SU-DHL-6 (cell line): ENCODE measurements at regions not wholly inside any gene's neighbourhood (a gene's known extent, or its start where the extent isn't known, plus 50 kb on each side); places are given as distances from the start of the nearest gene placed in this dataset.

Experiments used
- H2AFZ ChIP-seq: fragments of 200-600 bp; sonication (generic); 2 replicates; pipeline ENCODE4 v1.6.1; 2014; ENCODE audit warnings: low read depth, mild to moderate bottlenecking, moderate library complexity, mixed read lengths, antibody characterized with exemption, low read length; ENCODE audit not compliant: severe bottlenecking
- H3F3A ChIP-seq: fragments of 200-600 bp; shearing (Covaris generic); 2 replicates; pipeline ENCODE4 v1.6.0; 2016; ENCODE audit warnings: antibody characterized with exemption, mild to moderate bottlenecking; ENCODE audit not compliant: insufficient read depth
- H3K27ac ChIP-seq: fragments of 200-600 bp; sonication (generic); 2 replicates; pipeline ENCODE4 v1.5.1; 2016; ENCODE audit warnings: low read depth, mild to moderate bottlenecking, low read length, moderate library complexity, mixed read lengths
- H3K27me3 ChIP-seq: fragments of 200-600 bp; sonication (generic), shearing (Covaris generic); 2 replicates; pipeline ENCODE4 v1.6.0; 2014; ENCODE audit warnings: mild to moderate bottlenecking, low read length
- H3K36me3 ChIP-seq: fragments of 200-600 bp; sonication (generic); 2 replicates; pipeline ENCODE4 v1.6.1; 2014; ENCODE audit warnings: mild to moderate bottlenecking, low read length, mixed read lengths
- H3K4me2 ChIP-seq: fragments of 300-600, 200-600 bp; shearing (Covaris generic), sonication (generic); 2 replicates; pipeline ENCODE4 v1.6.0; 2014; ENCODE audit warnings: low read length, low read depth, mild to moderate bottlenecking; ENCODE audit not compliant: poor library complexity, severe bottlenecking
- H3K4me3 ChIP-seq: fragments of 200-600 bp; sonication (generic); 2 replicates; pipeline ENCODE4 v1.5.1; 2014; ENCODE audit warnings: antibody characterized with exemption, low read length, mild to moderate bottlenecking, mixed read lengths; ENCODE audit not compliant: insufficient read depth, poor library complexity, severe bottlenecking
- H3K79me2 ChIP-seq: fragments of 200-600 bp; sonication (generic); 2 replicates; pipeline ENCODE4 v1.6.1; 2014; ENCODE audit warnings: mild to moderate bottlenecking, low read length, moderate library complexity; ENCODE audit not compliant: insufficient read depth
- H3K9ac ChIP-seq: fragments of 200-600 bp; sonication (generic); 2 replicates; pipeline ENCODE4 v1.7.0; 2014; ENCODE audit warnings: mild to moderate bottlenecking, low read length
- H3K9me2 ChIP-seq: fragments of 200-600 bp; sonication (generic); replicated peaks from 2 replicates; pipeline ENCODE4 v1.6.1; 2014; ENCODE audit warnings: low read length; ENCODE audit not compliant: insufficient read depth
- H3K9me3 ChIP-seq: fragments of 200-600 bp; sonication (generic); 2 replicates; pipeline ENCODE4 v1.6.1; 2014; ENCODE audit warnings: low read length, mixed read lengths; ENCODE audit not compliant: insufficient read depth
- H4K20me1 ChIP-seq: fragments of 200-600 bp; sonication (generic); 2 replicates; pipeline ENCODE4 v1.6.1; 2014; ENCODE audit warnings: low read depth, mild to moderate bottlenecking, antibody characterized with exemption, low read length, moderate library complexity, mixed read lengths
- EZH2phosphoT487 ChIP-seq: fragments of 200-600 bp; sonication (generic), shearing (Covaris generic); conservative IDR thresholded peaks from 2 replicates; pipeline ENCODE4 v1.6.1; 2018; ENCODE audit warnings: mild to moderate bottlenecking, antibody characterized with exemption, low read length, moderate library complexity, mixed read lengths
- TF ChIP-seq, protein P1 (sequence below): fragments of 200-600 bp; sonication (generic); IDR thresholded peaks from one replicate; pipeline ENCODE4 v1.5.1; 2017; ENCODE audit warnings: antibody characterized with exemption, mild to moderate bottlenecking, low read length, moderate library complexity; ENCODE audit not compliant: insufficient read depth, poor library complexity, severe bottlenecking

DNA sequence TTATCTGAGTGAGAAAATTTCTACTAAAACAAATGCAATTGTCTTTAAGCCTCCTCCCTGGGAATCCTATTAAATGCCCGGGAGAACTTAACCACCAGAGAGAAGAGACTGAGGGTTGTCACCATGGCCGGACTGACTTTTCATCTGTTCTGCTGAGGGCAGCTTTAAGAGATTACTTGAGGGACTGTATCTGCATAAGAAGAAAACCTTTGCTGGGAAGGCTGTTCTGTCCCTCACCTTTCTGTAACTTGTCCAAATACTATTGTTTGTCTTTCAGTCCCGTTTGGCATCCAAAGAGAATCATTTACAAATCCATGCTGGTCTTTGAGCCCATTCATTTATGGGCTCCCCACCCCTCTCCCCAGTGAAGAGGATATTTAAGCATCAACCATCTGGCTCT is 306.3 kb upstream of the FLRT2 start:
- no peaks in the 10 kb centered on the region for H3K36me3 ChIP-seq
- no peaks in the 10 kb centered on the region for H3F3A ChIP-seq
- H3K9me3 ChIP-seq, result no peaks in the 10 kb centered on the region
- TF ChIP-seq, protein P1, sequence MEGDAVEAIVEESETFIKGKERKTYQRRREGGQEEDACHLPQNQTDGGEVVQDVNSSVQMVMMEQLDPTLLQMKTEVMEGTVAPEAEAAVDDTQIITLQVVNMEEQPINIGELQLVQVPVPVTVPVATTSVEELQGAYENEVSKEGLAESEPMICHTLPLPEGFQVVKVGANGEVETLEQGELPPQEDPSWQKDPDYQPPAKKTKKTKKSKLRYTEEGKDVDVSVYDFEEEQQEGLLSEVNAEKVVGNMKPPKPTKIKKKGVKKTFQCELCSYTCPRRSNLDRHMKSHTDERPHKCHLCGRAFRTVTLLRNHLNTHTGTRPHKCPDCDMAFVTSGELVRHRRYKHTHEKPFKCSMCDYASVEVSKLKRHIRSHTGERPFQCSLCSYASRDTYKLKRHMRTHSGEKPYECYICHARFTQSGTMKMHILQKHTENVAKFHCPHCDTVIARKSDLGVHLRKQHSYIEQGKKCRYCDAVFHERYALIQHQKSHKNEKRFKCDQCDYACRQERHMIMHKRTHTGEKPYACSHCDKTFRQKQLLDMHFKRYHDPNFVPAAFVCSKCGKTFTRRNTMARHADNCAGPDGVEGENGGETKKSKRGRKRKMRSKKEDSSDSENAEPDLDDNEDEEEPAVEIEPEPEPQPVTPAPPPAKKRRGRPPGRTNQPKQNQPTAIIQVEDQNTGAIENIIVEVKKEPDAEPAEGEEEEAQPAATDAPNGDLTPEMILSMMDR, result no peak
- TF ChIP-seq EZH2phosphoT487, result no peak
- H4K20me1 ChIP-seq, result no peaks in the 10 kb centered on the region
- H3K79me2 ChIP-seq, result no peaks in the 10 kb centered on the region
- H3K4me3 ChIP-seq, result no peak overlapping the region
- no peak overlapping the region for H3K27ac ChIP-seq
- H3K4me2 ChIP-seq, result no peak overlapping the region
- no peaks in the 10 kb centered on the region for H3K27me3 ChIP-seq
- no peak overlapping the region for H3K9ac ChIP-seq
- no peak overlapping the region for H2AFZ ChIP-seq
- no peaks in the 10 kb centered on the region for H3K9me2 ChIP-seq

DNA sequence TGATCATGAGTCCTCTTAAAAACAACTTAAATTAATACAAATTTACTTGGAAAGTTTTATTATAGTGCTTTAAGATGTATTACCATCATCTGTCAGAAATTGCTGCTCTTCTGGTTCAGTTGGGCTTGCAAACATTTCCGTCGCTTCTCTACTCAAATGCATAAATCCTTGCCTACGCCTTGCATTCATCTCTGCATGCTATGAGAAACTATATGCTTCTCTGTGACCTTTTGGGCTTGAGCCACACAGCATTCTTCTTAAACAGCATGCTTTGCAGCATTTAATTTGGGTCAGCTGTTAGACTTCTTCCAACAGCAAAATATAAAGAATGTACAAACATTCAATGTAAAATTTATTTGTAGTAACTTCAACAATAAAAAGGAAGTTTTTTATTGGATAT is 305.7 kb upstream of the FLRT2 start:
- Histone ChIP-seq H3K9me3 (no peaks in the 10 kb centered on the region), H3K36me3 (no peaks in the 10 kb centered on the region), H3K9ac (no peak overlapping the region), H3K27ac (no peak overlapping the region), H3F3A (no peaks in the 10 kb centered on the region), H3K4me3 (no peak overlapping the region), H3K79me2 (no peaks in the 10 kb centered on the region), H3K9me2 (no peaks in the 10 kb centered on the region), H4K20me1 (no peaks in the 10 kb centered on the region), H2AFZ (no peak overlapping the region), H3K4me2 (no peak overlapping the region), H3K27me3 (no peaks in the 10 kb centered on the region)
- TF ChIP-seq, protein P1, result no peak
- no peak for TF ChIP-seq EZH2phosphoT487

DNA sequence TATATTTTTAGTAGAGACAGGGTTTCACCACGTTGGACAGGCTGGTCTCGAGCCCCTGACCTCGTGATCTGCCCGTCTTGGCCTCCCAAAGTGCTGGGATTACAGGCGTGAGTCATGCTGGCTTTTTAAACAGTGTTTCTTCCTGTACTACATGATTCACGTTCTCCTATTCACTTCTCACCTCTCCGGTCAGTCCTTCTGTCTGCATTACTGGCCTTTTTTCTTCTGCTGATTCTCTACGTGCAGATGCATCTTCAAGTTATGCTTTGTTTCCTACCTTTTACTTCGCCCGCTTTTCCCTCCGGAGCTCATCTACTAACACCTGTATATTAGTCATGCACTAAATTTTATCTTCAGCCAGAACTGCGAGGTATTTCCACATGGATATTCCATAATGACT is 296.2 kb upstream of the FLRT2 start:
- Histone ChIP-seq H3K9ac (no peak overlapping the region), H3K27me3 (no peaks in the 10 kb centered on the region), H3K4me2 (no peak overlapping the region), H3K79me2 (no peaks in the 10 kb centered on the region), H3K9me2 (no peaks in the 10 kb centered on the region), H3F3A (no peaks in the 10 kb centered on the region), H2AFZ (no peak overlapping the region), H3K27ac (no peak overlapping the region), H3K36me3 (no peaks in the 10 kb centered on the region), H4K20me1 (no peaks in the 10 kb centered on the region), H3K9me3 (0 out of 2 replicates have a peak, but pooled peaks cover 3% of the 10 kb centered on the region), H3K4me3 (no peak overlapping the region)
- TF ChIP-seq, protein P1, result no peak
- no peak for TF ChIP-seq EZH2phosphoT487
